ENCODE measurements at regions not wholly inside any gene's neighbourhood (a gene's known extent, or its start where the extent isn't known, plus 50 kb on each side); places are given as distances from the start of the nearest gene placed in this dataset.

- TF ChIP-seq CTCF (IDR thresholded peaks at IDR 0.05) = no peak
- TF ChIP-seq EZH2 (IDR thresholded peaks at IDR 0.05) = no peak
- no peak for TF ChIP-seq EZH2phosphoT487 (IDR thresholded peaks at IDR 0.05)
These were observed 896.3 kb downstream of the TSN start for GRCh38 chr2:122651780-122652179.

Data from neural progenitor cell (in vitro differentiated cells).